Medulla oblongata (tissue), 1 donor: ENCODE measurements at regions not wholly inside any gene's neighbourhood (a gene's known extent, or its start where the extent isn't known, plus 50 kb on each side); places are given as distances from the start of the nearest gene placed in this dataset.

Experiments used
- DNase-seq: peaks from one replicate; pipeline ENCODE4 v3.0.0-alpha.2; 2015; ENCODE audit errors: extremely low spot score

DNA sequence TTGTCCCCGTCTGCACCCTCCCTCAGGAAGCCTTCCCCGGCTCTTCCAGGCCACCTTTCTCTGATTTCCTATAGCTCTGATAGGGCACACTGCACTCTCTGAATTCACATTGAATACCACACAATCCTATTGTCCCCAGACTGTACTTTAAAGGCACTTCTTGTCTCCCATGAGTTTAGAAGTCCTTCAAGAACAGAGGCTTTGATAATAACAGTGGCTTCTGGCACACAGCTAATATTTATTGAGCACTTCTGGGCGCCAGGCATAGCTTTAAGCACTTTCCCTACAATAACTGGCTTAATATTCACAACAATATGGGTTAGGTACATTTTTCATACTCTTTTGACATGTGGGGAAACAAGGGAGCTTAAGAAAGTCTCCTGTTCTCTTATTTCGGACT, 169.7 kb upstream of the IRX6 start:
- DNase-seq, result no peak

DNA sequence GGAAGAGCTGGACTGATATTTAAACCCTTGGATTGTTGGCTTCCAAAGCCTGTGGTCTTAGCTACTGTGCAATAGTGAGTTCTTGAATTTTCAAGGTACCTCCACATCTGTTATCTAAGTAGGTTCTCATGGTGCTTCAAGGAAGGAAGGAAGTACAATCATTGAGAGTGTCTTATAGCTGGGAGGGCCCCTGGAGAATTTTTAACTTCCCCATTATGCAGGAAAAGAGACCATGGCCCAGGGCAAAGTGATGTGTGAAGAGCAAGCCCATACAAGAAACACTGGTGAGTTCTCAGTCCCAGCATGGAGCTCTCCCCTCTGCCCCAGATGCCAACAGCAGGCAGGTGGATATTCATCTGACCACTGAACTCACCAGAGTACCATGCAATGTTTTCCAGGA, 169.0 kb upstream of the IRX6 start:
- DNase-seq, result no peak

DNA sequence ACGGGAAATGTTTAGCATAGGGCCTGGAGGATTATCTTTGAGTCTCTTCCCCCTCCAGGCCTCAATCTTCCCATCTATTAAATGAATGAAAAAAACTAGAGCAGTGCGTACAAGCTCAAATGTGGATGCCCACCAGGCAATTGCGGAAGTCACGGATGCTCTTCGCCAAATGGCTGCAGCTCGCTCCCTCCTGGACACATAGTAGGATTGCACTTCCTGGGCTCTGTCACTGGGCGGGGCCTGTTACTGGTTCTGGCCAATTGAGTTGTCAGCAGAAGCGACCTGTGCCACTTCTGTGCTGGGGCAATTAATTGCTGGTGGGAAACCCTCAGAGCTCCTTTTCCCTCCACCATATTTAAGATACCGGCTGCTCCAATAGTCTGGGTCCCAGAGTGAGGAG, 168.2 kb upstream of the IRX6 start:
- DNase-seq, result no peak

DNA sequence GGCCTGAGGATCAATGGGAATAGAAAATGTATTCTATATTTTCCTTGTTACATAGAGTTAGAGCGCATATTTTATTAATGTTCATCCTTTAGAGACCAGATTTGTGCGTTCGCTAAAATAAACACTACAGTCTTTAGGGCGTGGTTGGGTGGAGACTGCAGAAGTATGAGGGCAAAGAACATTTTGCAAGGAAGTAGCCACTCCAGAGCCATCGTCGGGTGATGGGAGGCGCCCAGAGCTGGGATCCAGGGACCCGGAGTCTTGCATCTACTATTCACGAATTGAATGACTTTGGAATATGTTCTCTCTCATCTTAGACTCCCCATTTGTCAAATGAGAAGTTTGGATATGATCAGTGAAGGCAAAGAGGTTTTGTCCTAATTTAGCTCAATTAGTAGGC, 154.2 kb upstream of the IRX6 start:
- no peak for DNase-seq

- DNase-seq, result no peak
These were observed 152.8 kb upstream of the IRX6 start for GRCh38 chr16:55171241-55171640.

DNA sequence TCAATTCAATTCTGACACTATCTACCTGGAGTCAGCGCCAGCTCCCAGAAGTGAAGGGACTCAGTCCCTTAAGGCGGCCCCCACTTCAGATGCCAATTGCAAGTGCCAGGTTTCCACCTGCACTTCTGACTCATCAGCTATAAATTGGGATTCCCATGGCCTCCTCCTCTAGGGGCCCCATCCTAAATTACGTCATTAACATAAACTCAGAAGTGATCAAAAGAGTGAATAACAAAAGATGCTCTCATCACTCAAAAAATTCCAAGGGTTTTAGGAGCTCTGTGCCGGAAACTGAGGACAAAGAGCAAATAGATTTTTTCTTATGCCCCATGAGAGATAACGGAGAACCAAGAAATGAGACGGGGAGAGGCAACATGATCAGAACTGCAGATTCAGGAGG, 148.6 kb upstream of the IRX6 start:
- DNase-seq, result no peak

DNA sequence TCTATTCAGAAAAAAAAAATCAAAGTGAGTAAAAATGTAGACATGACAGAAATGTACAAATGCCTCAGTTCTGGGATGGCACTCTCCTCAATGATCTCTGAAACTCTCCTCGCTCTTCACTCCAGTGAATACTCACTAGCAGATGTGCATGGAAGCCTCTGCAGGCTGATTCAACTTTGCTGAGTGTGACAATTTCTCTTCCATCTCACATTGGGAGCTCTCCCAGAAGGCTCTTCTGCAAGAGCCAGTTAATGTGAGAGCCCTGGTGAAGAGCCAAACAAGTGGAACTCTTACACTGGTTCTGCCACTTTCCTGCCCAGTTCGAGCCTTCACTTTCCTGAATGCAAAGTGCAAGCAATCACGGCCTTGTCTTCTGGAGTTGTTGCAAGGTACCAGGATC, 147.1 kb upstream of the IRX6 start:
- DNase-seq, result no peak

DNA sequence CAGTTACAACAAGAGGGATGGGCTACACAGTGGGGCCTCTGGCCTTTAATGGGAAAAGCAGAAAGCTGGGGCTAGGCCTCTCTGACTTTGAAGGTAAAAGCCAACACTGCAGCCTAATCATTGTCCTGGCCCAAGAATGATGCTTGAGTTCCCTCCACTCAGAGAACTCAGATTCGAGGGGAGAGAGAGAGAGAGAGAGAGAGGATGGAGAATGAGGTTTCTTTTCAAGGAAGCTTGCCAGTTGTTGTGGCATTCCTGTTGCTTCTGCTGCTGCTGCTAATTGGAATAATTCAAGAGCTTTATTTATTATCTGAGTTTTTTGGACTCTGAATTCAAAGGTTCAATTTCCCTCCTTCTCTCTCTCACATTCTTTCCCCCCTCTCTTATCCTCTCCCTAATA, 144.6 kb upstream of the IRX6 start:
- DNase-seq, result no peak

DNA sequence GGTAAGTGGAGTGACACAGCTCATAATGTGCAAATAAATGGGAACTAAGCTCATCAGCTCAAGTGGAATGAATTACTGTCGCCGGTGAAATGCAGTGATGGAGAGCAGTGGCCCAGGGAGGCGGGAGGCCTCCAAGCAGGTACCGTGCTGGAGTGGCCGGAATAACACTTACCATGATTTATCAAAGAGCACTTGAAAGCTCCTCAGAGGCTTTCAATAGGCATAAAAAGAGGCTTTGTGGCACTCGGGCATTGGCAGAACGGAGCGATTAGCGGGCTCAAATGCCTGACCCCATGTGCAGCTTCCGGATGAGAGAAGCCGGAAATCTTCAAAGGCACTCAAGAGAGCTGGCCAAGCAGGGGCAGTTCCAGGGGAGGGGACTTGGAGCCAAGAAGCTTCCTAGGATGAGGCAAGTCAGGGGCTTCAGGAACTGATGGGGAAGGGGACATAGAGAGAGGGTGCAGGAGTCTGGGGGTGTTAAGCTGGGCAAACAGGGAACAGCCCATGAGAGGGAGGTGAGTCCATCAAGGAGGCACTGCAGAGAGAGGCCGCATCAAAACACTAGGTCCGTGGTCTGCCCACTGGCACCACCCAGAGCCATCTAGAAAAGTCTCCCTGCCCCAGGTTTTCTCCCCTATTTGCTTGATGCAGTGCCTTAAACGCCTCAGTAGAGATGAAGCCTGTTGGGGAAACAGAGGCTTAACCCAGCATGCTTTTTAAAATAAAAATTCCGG, 144.0 kb upstream of the IRX6 start:
- peak; percentile 2 for DNase-seq

- DNase-seq, result no peak
These were observed 140.0 kb upstream of the IRX6 start for GRCh38 chr16:55184052-55184451.

DNA sequence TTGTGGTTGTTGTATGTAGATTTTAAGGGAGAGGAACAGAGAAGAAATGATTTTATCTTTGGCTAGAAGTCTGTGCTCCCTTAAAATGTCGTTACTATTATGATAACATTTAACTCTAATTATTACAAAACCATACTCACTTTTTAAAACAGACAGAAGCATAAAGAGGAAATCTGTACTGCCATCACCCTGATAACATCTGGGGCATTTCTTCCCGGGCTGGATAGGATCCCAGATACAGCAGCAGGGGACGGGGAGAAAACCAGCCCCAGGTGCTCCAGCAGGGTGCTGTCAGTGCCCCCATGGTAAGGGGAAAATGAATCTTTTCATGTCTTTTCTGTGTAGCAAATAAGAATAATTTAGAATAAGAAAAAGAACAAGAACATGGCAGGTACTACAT, 139.4 kb upstream of the IRX6 start:
- no peak for DNase-seq

- no peak for DNase-seq
These were observed 134.8 kb upstream of the IRX6 start for GRCh38 chr16:55189224-55189623.

GRCh38 chr16:55189682-55190636, 134.0 kb upstream of the IRX6 start:
- no peak for DNase-seq

- DNase-seq, result no peak
These were observed 131.3 kb upstream of the IRX6 start for GRCh38 chr16:55192734-55193133.

GRCh38 chr16:55203570-55203969, 120.4 kb upstream of the IRX6 start:
- no peak for DNase-seq

DNA sequence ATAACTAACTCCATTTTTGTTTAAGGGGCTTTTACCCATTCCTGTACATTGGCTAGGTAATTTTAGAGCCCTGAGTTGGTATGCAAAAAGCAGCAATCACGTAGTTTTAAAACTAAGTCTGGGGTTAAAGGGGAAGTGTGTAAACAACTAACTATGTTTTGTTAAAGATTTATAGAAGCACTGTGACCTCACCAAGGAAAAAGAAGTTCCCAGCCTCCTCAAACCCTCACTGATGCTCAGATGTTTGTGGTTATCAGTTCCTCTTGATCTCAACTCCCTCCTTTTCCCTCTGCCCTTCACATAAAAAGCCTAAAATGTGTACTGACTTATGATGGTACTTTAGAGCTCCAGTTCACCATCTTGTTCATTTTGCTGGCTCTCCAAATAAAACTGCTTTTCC, 119.9 kb upstream of the IRX6 start:
- no peak for DNase-seq

DNA sequence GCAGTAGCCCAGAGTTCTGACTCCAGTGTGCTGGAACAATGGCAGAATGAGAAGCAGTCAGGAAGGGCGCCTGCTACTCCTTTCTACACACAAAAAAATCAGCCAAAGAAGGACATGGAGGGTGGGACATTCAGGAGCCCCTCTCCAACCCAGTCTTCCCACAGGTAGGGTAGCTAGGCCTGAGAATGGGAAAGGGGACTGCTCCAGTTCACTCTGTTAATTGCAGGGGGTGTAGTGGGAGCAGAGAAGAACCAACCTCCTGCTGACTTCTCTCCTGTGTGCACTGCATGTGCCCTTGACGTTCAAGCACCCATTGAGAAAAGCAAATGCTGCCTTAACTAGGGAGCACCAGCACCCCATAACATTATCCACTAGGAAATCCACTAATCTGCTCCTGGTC, 119.1 kb upstream of the IRX6 start:
- no peak for DNase-seq

DNA sequence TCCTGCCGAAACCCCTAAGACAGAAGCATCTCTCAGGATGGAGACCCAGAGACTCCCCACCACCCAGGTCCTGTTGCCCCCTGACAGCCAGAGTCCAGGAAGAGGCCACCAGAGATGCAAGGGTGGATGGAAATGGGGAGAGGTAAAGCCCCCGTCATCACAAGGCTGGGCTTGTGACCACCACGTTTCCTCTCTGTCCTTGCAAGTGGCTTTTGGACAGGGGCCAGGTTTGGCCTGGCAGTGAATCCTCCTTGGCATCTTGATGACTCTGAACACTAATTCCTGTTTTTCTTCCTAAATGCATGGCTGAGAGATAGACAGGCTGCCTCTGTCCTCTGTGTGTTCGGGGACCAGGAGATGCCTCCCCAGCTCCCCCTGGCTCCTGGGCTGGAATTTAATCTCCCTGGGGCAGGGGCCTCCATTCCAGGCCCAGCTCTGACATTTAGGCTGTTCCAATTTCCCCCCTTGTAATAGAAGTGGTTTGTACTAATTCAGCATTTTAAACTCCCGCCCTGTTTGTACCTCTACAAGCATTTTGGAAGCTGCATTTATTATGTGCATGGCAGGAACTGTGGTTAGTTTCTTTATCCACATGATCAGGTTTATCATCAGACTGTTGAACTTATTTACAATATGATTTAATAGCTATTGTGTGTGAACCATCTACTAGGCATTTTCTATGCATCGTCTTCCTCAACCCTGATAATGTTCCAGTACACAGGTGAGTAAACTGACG, 116.1 kb upstream of the IRX6 start:
- DNase-seq, result peak; percentile 7

- no peak for DNase-seq
These were observed 114.4 kb upstream of the IRX6 start for GRCh38 chr16:55209626-55210025.

DNA sequence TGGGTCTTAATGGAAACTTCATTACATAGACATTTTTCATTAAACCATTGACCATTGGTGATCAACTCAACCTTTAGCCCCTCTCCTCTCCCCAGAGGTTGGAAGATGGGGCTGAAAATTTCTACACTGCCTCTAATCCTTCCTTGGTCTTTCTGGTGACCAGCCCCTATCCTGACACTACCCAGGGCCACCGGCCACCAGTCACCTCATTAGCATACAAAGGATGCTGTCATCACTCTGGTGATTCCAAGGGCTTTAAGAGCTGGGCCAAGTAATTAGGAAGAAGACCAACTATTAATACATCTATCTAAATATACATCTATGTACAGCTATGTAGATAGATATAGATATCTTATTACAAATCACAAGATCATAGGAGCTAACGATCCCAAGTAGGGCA, 111.2 kb upstream of the IRX6 start:
- no peak for DNase-seq

DNA sequence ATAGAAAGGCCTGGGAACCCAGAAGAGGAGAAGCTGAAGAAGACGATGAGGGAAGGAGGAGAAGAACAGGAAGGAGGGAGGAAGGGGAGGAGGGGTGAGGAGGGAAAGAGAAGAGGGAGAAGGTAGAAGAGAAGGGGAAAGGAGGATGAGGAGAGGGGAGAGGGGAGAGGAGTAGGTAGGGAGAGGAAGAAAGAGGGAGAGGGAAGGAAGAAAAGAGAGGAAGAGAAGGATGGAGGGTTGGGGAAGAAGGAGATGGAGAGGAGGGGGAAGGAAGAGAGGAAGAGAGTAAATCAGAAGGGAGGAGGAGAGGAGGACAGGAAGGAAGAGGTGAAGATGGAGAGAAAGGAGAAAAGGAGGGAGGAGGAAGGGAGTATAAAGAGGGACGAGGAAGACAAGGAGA, 109.6 kb upstream of the IRX6 start:
- no peak for DNase-seq

GRCh38 chr16:55214974-55215494, 109.0 kb upstream of the IRX6 start:
- DNase-seq, result no peak
